ENCODE measurements at regions not wholly inside any gene's neighbourhood (a gene's known extent, or its start where the extent isn't known, plus 50 kb on each side); places are given as distances from the start of the nearest gene placed in this dataset.

DNA sequence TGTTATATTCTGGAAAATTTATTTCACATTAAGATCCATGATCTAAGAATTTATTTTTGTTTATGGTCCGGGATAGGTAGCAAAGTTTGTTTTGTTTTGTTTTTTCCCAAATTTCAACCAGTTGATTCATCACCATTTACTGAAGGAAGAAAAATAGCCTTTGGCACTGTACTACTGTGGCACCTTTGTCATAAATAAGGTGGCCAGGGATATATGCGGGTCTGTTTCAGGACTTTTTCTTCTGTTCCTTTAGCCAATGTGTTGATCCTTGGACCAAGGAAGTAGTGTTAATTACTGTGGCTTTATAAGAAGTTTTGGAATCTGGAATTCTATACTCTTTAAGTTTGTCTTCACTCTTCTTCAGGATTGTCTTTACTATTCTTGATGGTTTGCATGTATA, 171.7 kb downstream of the FAXC start:
- TF ChIP-seq POLR2AphosphoS5 (IDR thresholded peaks at IDR 0.05; ENCODE audit: low read depth, low read length) (no peak), POLR2A (IDR thresholded peaks at IDR 0.05; ENCODE audit: low read depth, low read length) (no peak)
